ENCODE measurements at regions not wholly inside any gene's neighbourhood (a gene's known extent, or its start where the extent isn't known, plus 50 kb on each side); places are given as distances from the start of the nearest gene placed in this dataset.

GRCh38 chr2:119065146-119065545 lies 93.4 kb downstream of the C1QL2 start:
- no peak for TF ChIP-seq CTCF (conservative IDR thresholded peaks at IDR 0.05; ENCODE audit: low read length)
- no peak for TF ChIP-seq EZH2phosphoT487 (IDR thresholded peaks at IDR 0.05; ENCODE audit: borderline replicate concordance, low read depth, low read length)

All from OCI-LY7 (cell line).